ENCODE measurements at regions not wholly inside any gene's neighbourhood (a gene's known extent, or its start where the extent isn't known, plus 50 kb on each side); places are given as distances from the start of the nearest gene placed in this dataset.

- DNase-seq = no peak
These were observed 481.5 kb downstream of the BCOR start for GRCh38 chrX:39616098-39616729.

GRCh38 chrX:39616731-39617130 is 481.0 kb downstream of the BCOR start:
- DNase-seq = no peak

GRCh38 chrX:39618178-39618577 is 479.6 kb downstream of the BCOR start:
- no peak for DNase-seq

GRCh38 chrX:39619182-39620009 is 478.4 kb downstream of the BCOR start:
- DNase-seq = no peak

GRCh38 chrX:39624166-39624565 is 473.6 kb downstream of the BCOR start:
- no peak for DNase-seq

- no peak for DNase-seq
These were observed 471.9 kb downstream of the BCOR start for GRCh38 chrX:39625810-39626209.

- DNase-seq = no peak
These were observed 471.0 kb downstream of the BCOR start for GRCh38 chrX:39626749-39627148.

- peak; percentile 10 for DNase-seq
These were observed 470.5 kb downstream of the BCOR start for GRCh38 chrX:39627257-39627656.

GRCh38 chrX:39629001-39629400 is 468.8 kb downstream of the BCOR start:
- DNase-seq = no peak

- DNase-seq = no peak
These were observed 467.4 kb downstream of the BCOR start for GRCh38 chrX:39630344-39630743.

GRCh38 chrX:39631276-39632229 is 466.2 kb downstream of the BCOR start:
- no peak for DNase-seq

GRCh38 chrX:39633293-39633692 is 464.5 kb downstream of the BCOR start:
- no peak for DNase-seq

GRCh38 chrX:39636481-39636880 is 461.3 kb downstream of the BCOR start:
- no peak for DNase-seq

GRCh38 chrX:39638526-39638925 is 459.2 kb downstream of the BCOR start:
- DNase-seq = no peak

GRCh38 chrX:39639871-39640270 is 457.9 kb downstream of the BCOR start:
- no peak for DNase-seq

GRCh38 chrX:39640866-39641265 is 456.9 kb downstream of the BCOR start:
- DNase-seq = no peak

- no peak for DNase-seq
These were observed 455.7 kb downstream of the BCOR start for GRCh38 chrX:39642071-39642470.

- no peak for DNase-seq
These were observed 454.2 kb downstream of the BCOR start for GRCh38 chrX:39643550-39643949.

- peak; percentile 27 for DNase-seq
These were observed 452.4 kb downstream of the BCOR start for GRCh38 chrX:39645178-39645895.

GRCh38 chrX:39648548-39649254 is 449.1 kb downstream of the BCOR start:
- no peak for DNase-seq

- no peak for DNase-seq
These were observed 446.9 kb downstream of the BCOR start for GRCh38 chrX:39650768-39651347.

- peak; percentile 39 for DNase-seq
These were observed 445.4 kb downstream of the BCOR start for GRCh38 chrX:39652336-39652735.

Data from activated CD4-positive, alpha-beta T cell treated with anti-CD3 and anti-CD28 coated beads for 48 hours (primary cell).